ENCODE measurements at regions not wholly inside any gene's neighbourhood (a gene's known extent, or its start where the extent isn't known, plus 50 kb on each side); places are given as distances from the start of the nearest gene placed in this dataset.
"Not testable (repeated sequence)": the region's sequence is repeated elsewhere in the genome, so short reads cannot be mapped to it uniquely, and the experiment has no call there.

- H3K9me3 Mint-ChIP-seq (ENCODE audit: unreplicated experiment): no peaks in the 10 kb centered on the region
- DNase-seq (ENCODE audit: unreplicated experiment): no peak
Observed at GRCh38 chr9:85077944-85078343, 408.4 kb downstream of the NTRK2 start.

GRCh38 chr9:85077146-85077545 lies 407.6 kb downstream of the NTRK2 start:
- H3K9me3 Mint-ChIP-seq (ENCODE audit: unreplicated experiment); H3K4me3 Mint-ChIP-seq (ENCODE audit: unreplicated experiment); H3K27ac Mint-ChIP-seq (ENCODE audit: low read depth, unreplicated experiment); POLR2A ChIA-PET; H3K36me3 Mint-ChIP-seq (ENCODE audit: insufficient read depth, unreplicated experiment); H3K4me1 Mint-ChIP-seq (ENCODE audit: insufficient read depth, unreplicated experiment); H3K27me3 Mint-ChIP-seq (ENCODE audit: insufficient read depth, unreplicated experiment); intact Hi-C loops (cut with micrococcal nuclease); DNase-seq (ENCODE audit: unreplicated experiment); BruUV-seq (replicated peaks); CTCF ChIA-PET: not testable (repeated sequence)

More at GRCh38 chr9:85077944-85078343, 408.4 kb downstream of the NTRK2 start:
- H3K4me1 Mint-ChIP-seq (ENCODE audit: insufficient read depth, unreplicated experiment): no peaks in the 10 kb centered on the region
- H3K36me3 Mint-ChIP-seq (ENCODE audit: insufficient read depth, unreplicated experiment): no peaks in the 10 kb centered on the region
- H3K27me3 Mint-ChIP-seq (ENCODE audit: insufficient read depth, unreplicated experiment): no peaks in the 10 kb centered on the region
- intact Hi-C loops (cut with micrococcal nuclease): no loop called here
- H3K4me3 Mint-ChIP-seq (ENCODE audit: unreplicated experiment): no peak overlapping the region
- ChIA-PET CTCF (interaction anchor here (0.8 to 0.9 kb wide), 2 partner anchors 65 to 511 kb away, joined by 3 to 5 read pairs; no protein-coding TSS in a partner anchor), POLR2A (no interaction called here)
- BruUV-seq (replicated peaks): no TSS peak
- no peak for TF ChIP-seq CTCF (IDR thresholded peaks at IDR 0.05; ENCODE audit: unreplicated experiment)
- H3K27ac Mint-ChIP-seq (ENCODE audit: low read depth, unreplicated experiment): no peak overlapping the region

Data from MCF 10A (cell line).